Fibroblast of skin of left quadriceps (primary cell): ENCODE measurements at regions not wholly inside any gene's neighbourhood (a gene's known extent, or its start where the extent isn't known, plus 50 kb on each side); places are given as distances from the start of the nearest gene placed in this dataset.

ENCODE experiments used
- DNase-seq, 2 experiments: peaks; one replicate each; pipeline ENCODE4 v3.0.0-alpha.2; 2013; ENCODE audit warnings: low read depth in 2 of 2

DNA sequence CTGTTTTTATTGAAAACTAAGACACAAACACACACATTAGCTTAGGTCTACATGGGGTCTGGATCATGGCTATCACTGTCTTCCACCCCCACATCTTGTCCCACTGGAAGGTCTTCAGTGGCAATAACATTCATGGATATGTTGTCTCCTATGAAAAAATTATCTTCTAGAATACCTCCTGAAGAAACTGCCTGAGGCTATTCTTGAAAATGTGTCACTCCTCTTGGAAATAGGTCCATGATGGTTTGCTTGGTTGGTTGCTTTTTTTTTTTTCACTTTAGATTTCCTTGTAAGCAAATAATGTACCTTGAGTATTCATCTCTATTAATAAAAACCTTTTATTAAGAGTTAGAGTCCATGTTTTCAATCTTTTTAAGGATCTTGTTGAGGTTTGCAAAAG is 195.3 kb upstream of the PDE5A start:
- no peak for DNase-seq

DNA sequence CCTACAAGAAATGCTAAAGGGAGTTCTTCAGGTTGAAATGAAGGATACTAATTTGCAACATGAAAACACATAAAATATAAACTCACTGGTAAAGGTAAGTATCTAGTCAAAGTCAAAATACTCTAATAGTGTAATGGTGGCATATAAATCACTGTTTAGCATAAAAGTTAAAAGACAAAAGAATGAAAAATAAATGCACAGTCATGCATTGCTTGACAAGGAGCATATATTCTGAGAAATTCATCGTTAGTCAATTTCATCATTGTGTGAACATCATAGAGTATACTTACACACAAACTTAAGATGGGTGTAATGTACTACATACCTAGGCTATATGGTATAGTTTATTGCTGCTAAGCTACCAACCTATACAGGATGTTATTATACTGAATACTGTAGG is 194.4 kb upstream of the PDE5A start:
- no peak for DNase-seq

DNA sequence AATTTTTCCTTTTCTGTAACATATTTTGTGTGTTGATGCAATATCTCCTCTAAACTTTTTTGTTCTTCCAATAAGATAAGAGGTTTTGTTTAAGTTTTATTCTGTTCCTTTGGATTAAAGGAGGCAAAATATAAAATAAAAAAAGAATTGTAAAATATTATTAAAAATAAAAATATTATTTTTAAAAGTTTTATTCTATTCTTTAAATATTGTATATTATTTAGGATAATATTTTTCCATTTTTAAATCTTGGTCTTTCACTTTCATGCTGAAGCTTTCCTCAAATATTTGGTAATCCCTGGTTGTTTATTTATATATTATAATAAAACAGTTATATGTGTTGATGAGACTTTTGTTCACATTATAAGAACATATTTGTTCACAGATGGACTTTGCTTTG is 187.9 kb upstream of the PDE5A start:
- no peak for DNase-seq

DNA sequence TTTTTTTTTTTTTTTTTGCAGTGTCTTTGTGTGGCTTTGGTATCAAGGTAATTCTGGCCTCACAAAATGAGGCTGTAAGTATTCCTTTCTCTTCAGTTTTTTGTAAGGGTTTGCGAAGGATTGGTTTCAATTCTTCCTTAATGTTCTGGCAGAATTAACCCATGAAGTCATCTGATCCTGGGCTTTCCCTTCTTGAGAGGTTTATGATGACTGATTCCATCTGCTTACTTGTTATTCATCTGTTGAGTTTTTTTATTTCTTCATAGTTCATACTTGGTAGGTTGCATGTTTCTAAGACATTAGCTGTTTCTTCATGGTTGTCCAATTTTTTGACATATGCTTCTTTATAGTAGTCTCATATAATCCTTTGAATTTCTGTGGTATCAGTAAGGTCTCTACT is 181.4 kb upstream of the PDE5A start:
- DNase-seq: no peak

DNA sequence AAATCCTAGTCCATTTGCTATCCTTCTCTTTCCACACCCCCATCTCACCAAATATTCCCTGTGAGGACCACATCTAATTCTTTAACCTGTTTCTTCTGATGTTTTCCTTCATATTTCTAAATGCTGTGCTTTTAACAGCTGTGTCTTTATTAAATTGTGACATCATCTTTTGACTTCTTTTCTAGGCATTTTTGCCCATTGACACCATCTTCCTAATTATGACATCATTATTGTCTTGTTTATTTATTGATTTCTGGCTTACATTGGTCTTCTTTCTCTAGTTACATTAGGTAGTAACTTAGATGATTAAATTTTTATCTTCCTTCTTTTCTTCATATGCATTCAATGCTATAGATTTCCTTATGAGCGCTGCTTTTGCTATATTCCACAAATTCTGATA is 175.8 kb upstream of the PDE5A start:
- DNase-seq: no peak

DNA sequence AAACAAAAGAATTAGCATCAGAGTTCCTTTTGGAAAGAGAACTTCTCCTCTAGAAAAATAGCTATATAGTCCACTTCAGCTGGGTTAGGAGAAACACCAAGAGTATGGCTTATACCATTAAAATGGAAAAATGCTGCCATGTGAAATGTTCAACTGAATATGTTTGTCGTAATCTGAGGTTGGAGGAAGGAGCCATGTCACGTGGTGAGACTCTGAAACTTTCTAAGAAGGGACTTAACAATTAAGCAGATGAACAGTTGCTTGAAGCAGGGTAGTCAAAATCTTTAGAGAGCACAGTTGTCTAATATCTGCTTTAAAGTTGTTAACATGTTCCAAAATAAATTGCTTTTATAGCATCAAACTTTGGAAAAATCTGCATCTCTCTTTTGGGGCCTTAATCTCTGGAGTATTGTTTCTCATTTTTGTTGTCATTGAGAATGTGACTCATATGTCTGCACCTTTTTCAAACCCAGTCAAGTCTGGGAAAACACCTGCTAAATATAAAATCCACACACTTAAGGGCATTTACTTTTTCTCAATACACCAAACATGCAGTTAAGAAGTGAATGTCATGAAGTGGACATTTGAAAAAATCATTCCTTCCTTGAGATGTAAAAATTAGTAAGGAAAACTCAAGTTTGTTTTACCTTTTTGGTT is 168.8 kb upstream of the PDE5A start:
- no peak for DNase-seq

DNA sequence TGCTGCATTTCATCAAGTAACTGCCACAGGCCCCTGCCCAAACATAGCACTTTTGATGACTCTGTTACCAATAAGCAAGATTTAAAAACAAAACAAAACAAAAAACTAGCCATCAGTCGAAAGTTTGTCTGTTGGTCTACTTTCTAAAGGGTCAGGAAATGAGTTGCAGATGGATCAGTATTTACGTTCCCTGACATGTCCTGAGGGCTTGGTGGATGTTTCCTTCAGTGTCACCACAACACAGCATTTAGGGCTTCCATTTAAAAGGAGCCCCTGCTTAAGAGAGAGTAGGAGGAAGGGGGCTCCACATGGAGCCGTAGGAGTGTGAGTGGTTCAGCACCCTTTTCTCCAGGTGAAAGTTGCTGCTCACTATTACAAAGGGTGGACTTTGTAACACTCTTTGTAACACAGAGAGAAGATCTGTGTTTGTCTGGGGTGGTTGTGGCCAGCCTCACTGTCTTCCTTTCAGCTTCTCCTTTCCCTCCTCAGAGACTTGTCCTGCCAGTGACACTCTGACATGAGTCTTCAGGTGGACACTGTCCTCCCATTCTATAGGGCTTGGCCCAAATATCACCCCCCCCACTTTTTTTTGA is 167.5 kb upstream of the PDE5A start:
- DNase-seq: no peak

DNA sequence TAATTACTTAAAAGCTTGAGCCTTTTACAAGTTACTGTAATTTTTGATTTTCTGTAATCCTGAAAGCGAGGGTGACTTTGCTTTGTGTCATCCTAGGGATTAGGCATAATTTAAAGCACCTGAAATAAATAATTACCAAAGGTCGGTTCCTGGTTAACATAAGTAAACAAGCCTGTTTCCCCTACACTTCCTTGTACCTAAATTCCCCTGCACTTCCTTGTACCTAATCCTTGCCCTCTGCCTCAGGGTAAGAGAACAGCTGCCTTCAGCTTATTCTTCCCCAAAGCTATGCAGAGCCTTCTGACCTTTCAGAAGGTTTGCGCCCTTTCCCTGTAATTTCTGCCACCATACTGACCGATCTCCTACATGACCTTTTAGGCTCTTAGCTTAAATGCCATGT is 166.1 kb upstream of the PDE5A start:
- no peak for DNase-seq

DNA sequence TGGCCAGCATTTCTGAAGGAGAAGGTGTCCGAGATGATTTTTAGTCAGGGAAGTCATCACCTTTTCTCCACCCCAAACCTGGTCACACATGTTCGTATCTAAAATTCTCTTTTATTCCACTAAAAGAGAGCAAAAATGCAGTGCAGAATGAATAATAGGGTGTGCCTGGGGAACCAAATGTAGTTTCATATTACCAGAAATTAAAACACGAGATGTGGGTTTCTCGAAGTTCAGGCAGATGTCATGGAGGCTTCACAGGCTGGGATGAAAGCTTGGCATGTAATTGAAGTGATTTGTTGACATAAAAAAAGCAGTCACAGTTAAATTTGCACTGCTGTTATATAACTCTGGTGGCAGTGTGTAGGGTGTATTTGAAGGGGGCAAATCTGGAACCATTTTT is 165.5 kb upstream of the PDE5A start:
- no peak for DNase-seq

DNA sequence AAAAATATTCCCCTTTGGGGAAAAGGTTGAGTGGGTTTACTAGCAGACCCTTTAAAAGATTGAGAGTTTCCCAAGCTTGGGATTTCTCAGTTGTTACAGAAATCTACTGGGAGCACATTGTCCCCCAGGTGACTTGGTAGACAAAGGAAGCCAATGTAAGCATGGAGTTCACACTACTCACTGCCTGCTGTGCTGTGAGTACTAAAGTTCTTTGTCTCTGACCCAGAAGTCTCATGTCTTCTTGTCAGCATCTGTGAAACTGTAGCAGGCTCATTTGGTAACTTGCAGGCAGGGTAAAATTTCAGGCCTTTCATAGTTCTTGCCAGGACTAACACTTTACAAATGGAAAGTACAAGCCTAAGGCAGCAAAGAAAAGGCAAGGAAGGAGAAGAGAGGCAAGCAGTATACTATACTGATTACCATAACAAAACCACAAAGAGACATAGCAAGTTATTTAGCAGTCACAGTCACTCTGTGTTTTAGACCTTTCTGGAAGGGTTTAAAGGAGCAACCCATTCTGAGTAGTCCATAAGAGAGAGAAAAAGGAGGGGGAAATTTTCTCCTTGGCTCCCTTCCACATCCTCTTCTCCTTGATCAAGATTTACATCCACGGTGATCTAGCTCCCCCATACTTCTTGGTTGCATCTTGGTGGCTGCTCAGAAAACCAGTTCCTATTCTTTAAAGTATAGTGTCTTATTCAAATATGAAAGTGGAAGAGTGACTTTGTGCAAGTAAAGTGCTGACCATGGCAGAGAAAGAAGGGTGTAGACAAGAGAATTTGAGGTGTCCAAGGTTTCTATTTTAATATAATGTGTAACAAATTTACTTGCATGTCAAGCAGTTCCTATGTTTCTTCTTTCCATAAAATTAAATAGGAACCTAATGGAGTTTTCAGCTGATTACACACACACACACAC is 160.0 kb upstream of the PDE5A start:
- no peak for DNase-seq

DNA sequence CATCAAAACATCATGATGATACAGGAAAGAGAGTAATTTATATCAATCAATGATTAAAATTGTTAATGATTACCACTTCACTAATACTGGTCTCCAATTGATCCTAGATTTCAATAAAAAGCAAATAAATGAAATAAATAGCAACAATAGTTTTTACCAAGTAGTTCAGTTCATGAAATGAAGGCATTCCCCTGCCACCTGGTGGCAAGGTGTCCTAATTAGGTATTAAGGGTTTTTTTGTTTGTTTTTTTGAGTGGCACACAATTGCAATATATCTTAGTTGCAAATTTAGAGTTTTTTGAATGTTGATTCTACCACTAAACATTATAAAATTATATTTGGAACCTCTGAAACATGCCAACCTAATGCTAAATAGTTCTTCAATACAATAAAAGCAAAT is 157.4 kb upstream of the PDE5A start:
- DNase-seq: peak in 1 of 2 experiments; percentile 4

DNA sequence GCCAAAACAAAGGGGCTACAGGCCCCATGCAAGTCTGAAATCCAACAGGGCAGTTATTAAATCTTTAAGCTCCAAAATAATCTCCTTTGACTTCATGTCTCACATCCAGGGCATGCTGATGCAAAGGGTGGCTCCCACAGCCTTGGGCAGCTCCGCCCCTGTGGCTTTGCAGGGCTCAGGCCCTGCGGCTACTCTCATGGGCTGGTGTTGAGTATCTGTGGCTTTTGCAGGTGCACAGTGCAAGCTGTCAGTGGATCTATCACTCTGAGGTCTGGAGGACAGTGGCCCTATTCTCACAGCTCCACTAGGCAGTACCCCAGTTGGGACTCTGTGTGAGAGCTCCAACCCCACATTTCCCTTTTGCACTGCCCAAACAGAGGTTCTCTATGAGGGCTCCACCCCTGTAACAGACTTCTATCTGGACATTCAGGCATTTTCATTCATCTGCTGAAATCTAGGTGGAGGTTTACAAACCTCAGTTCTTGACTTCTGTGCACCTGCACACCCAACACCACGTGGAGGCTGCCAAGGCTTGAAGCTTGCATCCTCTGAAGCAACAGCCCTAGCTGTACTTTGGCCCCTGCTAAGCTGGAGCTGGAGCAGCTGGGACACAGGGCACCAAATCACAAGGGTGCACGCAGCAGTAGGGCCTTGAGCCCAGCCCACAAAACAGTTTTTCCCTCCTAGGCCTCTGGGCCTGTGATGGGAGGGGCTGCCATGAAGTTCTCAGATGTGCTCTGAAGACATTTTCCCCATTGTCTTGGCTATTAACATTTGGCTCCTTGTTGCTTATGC is 154.8 kb upstream of the PDE5A start:
- no peak for DNase-seq

DNA sequence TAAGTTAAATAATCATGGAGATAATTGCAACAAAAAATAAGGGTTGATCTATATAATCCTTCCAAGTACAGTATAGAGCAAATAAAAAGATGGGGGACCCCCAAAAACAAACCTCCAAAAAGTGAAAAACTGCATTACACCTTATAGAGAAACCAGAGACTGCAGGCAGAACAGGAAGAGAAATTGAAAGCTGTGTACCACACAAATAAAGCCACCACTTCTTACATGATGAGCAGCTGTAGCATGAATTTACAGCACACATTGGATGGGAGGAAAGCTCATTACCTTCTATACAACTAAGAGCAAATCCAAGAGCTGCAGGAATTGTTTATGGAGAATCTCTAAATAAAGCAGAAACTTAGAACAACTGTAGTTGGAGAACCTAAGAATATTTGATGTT is 152.4 kb upstream of the PDE5A start:
- DNase-seq: no peak

DNA sequence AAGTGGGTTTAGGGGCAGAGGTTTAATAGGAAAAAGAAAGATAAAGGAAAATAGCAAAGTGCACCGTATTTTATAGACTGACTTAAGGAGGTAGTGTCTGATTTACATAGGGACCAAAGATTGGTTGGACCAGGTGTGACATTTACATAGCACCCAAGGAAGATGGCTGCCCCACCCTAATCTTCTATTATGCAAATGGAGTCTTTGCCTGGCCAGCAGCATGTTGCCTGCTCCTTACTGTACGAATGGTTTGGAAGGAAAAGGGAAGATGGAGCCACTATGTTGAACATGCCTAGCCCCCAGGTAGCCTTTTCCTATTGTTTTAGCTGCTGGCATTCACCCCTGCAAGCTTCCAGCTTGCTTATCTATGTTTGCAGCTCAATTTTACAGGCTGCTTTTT is 146.2 kb upstream of the PDE5A start:
- DNase-seq: no peak

DNA sequence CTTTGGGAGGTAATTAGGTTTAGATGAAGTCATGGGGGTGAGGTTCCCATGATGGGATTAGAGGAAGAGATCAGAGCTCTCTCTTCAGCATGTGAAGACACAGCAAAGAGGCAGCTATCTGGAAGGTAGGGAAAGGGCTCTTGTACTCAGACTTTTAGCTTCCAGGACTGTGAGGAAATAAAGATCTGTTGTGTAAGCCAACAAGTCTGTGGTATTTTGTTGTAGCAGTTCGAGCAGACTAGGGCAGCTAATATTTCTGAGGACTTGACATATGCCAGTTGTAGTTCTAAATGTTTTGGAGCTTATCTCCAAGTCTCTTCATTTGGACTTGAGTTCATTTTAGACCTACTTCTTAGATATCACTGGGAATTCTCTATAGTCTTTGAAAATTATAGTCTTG is 137.3 kb upstream of the PDE5A start:
- DNase-seq: no peak

DNA sequence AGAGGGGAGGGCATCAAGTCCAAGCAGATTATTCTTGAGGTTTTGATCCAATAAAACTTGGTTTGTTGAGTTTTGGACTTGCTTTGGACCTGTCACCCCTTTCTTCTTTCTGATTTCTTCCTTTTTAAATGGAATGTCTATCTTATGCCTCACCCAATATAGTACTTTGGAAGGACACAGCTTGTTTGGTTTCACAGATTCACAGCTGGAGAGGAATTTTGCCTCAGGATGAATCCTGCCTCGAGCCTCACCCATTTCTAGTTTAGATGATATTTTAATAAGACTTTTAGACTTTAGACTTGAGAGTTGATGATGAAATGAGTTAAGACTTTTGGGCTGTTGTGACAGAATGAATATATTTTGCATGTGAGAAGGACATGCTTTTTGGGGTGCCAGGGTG is 136.9 kb upstream of the PDE5A start:
- no peak for DNase-seq

DNA sequence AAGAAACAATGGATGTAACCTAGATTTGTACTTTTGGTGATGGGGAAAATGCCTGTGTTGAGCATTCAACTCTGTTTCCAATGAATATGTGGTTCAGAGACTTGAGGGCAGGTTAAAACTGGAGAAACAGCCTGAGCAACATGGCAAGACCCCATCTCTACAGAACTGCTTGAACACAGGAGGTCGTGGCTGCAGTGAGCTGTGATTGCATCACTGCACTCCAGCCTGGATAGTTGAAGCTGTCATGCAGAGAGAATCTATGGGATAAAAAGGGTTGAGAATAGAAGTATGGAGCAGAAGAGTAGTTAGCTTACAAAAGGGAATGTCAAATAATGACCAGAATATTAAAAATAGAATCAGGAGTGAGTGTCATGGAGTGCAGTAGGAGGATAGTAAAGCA is 134.8 kb upstream of the PDE5A start:
- no peak for DNase-seq

DNA sequence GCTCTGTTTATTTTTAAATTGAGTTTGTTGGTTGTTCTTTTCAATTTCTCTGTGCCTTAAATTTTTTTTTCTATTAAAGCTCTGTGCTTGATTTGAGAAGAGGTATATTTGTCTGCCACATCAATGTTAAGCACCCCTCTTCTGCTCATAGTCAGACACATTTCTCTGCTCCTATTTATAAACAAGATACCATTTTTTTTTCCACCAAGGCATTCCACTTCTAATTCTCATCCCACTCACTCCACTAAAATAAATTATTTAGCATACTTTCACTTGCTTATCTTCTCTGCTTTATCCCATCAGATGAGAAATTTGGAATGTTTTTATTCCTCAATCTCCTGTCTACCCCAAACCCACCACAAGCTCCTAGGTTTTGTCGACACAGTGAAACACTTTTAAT is 127.0 kb upstream of the PDE5A start:
- DNase-seq: no peak

DNA sequence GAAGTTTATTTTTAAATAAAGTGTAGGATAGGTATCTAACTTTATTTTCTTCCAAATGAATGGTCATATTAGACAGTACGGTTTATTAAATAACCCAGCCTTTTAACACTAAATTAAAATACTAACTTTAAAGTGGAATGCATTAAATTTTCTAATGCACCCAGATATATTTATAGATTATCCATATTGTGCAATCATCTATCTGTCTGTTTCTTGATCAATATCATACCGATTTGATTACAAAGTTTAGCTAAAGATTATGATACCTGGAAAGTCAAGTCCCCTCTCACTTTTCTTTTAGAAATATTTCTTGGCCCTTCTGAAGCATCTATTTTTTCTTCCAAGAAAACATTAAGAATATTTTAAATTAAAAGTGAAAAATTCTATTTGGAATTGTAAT is 124.3 kb upstream of the PDE5A start:
- DNase-seq: no peak

DNA sequence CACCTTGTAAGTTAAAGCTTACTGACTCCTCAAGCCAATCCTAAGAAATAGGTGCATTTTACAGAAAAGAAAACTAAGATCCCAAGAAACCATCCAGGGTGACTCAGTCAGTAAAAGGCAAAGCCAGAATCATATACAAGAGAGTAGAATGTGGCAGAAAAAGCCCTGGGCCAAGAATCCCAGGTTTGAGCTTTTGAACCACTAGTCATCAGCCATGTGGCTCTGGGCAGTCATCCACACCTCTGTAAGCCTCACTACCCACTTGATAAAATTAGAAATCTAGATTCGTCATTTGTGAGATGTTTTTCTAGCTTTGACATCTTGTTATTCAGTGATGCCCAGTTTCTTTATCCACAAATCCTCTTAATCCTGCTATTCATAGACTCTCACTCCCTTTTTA is 122.2 kb upstream of the PDE5A start:
- no peak for DNase-seq

DNA sequence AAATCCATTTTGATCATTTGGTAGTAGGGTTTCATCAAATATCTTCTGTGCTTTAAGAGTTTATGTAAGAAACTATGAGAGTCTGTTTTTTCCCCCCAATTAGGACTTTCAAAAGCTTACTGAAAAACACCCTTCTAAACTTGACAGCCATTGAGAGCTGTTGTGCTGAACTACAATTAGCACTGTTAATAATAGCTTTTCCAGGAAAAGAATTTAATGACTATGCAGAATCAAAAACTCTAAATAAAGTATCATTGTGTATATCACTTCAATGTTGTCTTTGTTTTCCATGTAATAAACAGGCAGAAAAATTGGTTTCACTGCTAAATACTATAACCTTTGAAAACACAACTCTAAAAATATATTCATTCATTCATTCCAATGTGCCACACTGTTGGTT is 121.4 kb upstream of the PDE5A start:
- DNase-seq: no peak

DNA sequence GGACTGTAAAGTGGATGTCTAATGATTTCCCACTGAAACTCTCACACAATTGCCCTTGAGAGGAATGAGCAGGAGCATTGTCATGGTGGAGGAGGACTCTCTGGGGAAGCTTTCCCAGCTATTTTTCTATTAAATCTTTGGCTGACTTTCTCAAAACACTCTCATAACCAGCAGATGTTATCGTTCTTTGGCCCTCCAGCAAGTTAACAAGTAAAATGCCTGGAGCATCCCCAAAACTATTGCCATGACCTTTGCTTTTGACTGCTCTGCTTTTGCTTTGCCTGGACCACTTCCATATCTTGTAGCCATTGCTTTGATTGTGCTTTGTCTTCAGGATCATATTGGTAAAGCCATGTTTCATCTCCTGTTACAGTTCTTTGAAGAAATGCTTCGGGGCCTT is 120.2 kb upstream of the PDE5A start:
- DNase-seq: no peak
